ENCODE measurements at regions not wholly inside any gene's neighbourhood (a gene's known extent, or its start where the extent isn't known, plus 50 kb on each side); places are given as distances from the start of the nearest gene placed in this dataset.

GRCh38 chr22:47228767-47229166 lies 466.3 kb downstream of the TBC1D22A start:
- ATAC-seq (ENCODE audit: low read depth), result no peak
- Histone ChIP-seq H3K9ac (ENCODE audit: low read depth, low read length) (no peak overlapping the region), H4K8ac (ENCODE audit: low read depth in 2 of 2, low read length in 2 of 2) (no peak overlapping the region), H2BK5ac (ENCODE audit: low read depth, low read length, poor library complexity, severe bottlenecking) (no peak overlapping the region), H3K4me3 (ENCODE audit: insufficient read depth, low read depth, low read length) (no peak overlapping the region), H3K9me3 (ENCODE audit: control insufficient read depth, insufficient read depth, low read length) (peaks cover 3% of the 10 kb centered on the region; the same call in 1 of the 2 replicates), H3K79me1 (ENCODE audit: low read depth in 1 of 2, low read length in 2 of 2) (no peaks in the 10 kb centered on the region), H3K4me1 (ENCODE audit: control insufficient read depth, insufficient read depth, low read length) (no peaks in the 10 kb centered on the region), H2BK15ac (ENCODE audit: low read depth, low read length) (no peak overlapping the region), H3K4ac (ENCODE audit: low read depth, low read length) (no peak overlapping the region), H3K36me3 (ENCODE audit: control insufficient read depth, insufficient read depth, low read length) (no peaks in the 10 kb centered on the region), H3K56ac (ENCODE audit: extremely low read depth, insufficient read depth, low read length) (no peak overlapping the region), H4K5ac (ENCODE audit: low read depth, low read length) (no peak overlapping the region), H3K9me1 (ENCODE audit: insufficient read depth, low read length) (no peaks in the 10 kb centered on the region), H2AK5ac (ENCODE audit: low read depth, low read length) (no peak overlapping the region), H3K27ac (ENCODE audit: insufficient read depth, low read length) (no peak overlapping the region), H2BK120ac (ENCODE audit: low read depth, low read length) (no peak overlapping the region), H3K23ac (ENCODE audit: low read depth, low read length) (no peak overlapping the region), H3K4me2 (ENCODE audit: low read depth, low read length) (no peak overlapping the region), H2AFZ (replicated peaks; ENCODE audit: low read length, poor library complexity) (no peak overlapping the region), H4K20me1 (ENCODE audit: insufficient read depth, low read length) (no peaks in the 10 kb centered on the region), H2BK20ac (ENCODE audit: low read depth, low read length) (no peak overlapping the region), H2AK9ac (replicated peaks; ENCODE audit: low read depth, low read length, poor library complexity) (no peak overlapping the region), H3K14ac (replicated peaks; ENCODE audit: low read depth, low read length) (no peak overlapping the region), H4K91ac (ENCODE audit: insufficient read depth, low read depth, low read length) (no peak overlapping the region), H3K18ac (ENCODE audit: low read depth, low read length) (no peak overlapping the region), H3K27me3 (ENCODE audit: control insufficient read depth, insufficient read depth, low read length) (no peaks in the 10 kb centered on the region)
- intact Hi-C loops (cut with micrococcal nuclease), result no loop called here
- no peak for TF ChIP-seq MXI1 (IDR thresholded peaks at IDR 0.05; ENCODE audit: borderline replicate concordance, low read depth, low read length)
- no peak for TF ChIP-seq FOS (IDR thresholded peaks at IDR 0.05; ENCODE audit: low read depth, low read length)
- TF ChIP-seq POLR2A (IDR thresholded peaks at IDR 0.05; ENCODE audit: low read depth, low read length), result no peak
- TF ChIP-seq CHD1 (IDR thresholded peaks at IDR 0.05; ENCODE audit: low read depth, low read length), result no peak
- TF ChIP-seq RAD21 (IDR thresholded peaks at IDR 0.05; ENCODE audit: low read length), result no peak
- TF ChIP-seq CEBPB (IDR thresholded peaks at IDR 0.05; ENCODE audit: low read depth, low read length), result no peak
- TF ChIP-seq MAFK (IDR thresholded peaks at IDR 0.05; ENCODE audit: low read depth, low read length), result no peak
- TF ChIP-seq USF2 (IDR thresholded peaks at IDR 0.05; ENCODE audit: low read depth, low read length), result no peak
- dilution Hi-C loops (cut with HindIII; ENCODE audit: low sequenced_read_pairs, unreplicated experiment), result no loop called here
- in situ Hi-C loops (cut with MboI; ENCODE audit: low sequenced_read_pairs), result no loop called here
- ChIA-PET POLR2A (ENCODE audit: unreplicated experiment) (no interaction called here), CTCF (no interaction called here)
- WGBS, 2 experiments (ENCODE audit: extremely low coverage in 2 of 2, insufficient read length in 1 of 2), result no CpG with 5 or more reads among the region's 3 CpGs
- BruUV-seq (replicated peaks), result no TSS peak
- DNase-seq, result no peak

Data from IMR-90 (cell line).